Keratinocyte (primary cell): ENCODE measurements at regions not wholly inside any gene's neighbourhood (a gene's known extent, or its start where the extent isn't known, plus 50 kb on each side); places are given as distances from the start of the nearest gene placed in this dataset.

Source experiments
- EZH2 ChIP-seq: IDR thresholded peaks from one replicate; pipeline ENCODE4 v1.6.1; 2012; ENCODE audit warnings: inconsistent platforms, mild to moderate bottlenecking, low read length, moderate library complexity
- TF ChIP-seq, protein P1 (sequence below), 3 experiments: IDR thresholded peaks in 1 of 3; conservative IDR thresholded peaks in 1 of 3; optimal IDR thresholded peaks in 1 of 3; 2 replicates in 2 of 3; 3 replicates in 1 of 3; pipeline versions ENCODE3 to v1.5.1; 2011; ENCODE audit warnings: low read length in 3 of 3, mild to moderate bottlenecking in 3 of 3, moderate library complexity in 2 of 3, control low read depth in 1 of 3, inconsistent platforms in 1 of 3; ENCODE audit not compliant: insufficient read depth in 2 of 3; ENCODE audit errors: extremely low read depth in 1 of 3

DNA sequence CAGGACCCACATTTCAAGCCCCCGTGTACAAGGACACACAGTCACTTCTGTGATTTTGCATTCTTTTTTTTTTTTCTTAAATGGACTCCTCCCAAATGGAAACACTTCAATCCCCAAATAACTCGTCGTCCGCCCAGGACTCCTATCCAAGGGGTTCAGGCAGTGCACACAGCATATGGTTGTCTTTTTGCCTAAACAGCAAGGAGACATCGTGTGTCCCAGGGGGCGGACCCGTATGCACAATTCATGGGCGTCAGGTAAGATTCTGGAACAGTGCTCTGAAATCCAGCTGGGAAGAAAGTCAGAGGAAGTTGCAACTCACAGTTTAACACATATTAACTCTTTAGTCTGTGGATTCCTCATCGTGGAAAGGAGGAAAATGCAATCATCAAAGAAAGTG, 231.3 kb downstream of the SHOX start:
- TF ChIP-seq, protein P1, sequence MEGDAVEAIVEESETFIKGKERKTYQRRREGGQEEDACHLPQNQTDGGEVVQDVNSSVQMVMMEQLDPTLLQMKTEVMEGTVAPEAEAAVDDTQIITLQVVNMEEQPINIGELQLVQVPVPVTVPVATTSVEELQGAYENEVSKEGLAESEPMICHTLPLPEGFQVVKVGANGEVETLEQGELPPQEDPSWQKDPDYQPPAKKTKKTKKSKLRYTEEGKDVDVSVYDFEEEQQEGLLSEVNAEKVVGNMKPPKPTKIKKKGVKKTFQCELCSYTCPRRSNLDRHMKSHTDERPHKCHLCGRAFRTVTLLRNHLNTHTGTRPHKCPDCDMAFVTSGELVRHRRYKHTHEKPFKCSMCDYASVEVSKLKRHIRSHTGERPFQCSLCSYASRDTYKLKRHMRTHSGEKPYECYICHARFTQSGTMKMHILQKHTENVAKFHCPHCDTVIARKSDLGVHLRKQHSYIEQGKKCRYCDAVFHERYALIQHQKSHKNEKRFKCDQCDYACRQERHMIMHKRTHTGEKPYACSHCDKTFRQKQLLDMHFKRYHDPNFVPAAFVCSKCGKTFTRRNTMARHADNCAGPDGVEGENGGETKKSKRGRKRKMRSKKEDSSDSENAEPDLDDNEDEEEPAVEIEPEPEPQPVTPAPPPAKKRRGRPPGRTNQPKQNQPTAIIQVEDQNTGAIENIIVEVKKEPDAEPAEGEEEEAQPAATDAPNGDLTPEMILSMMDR (optimal IDR thresholded peaks at IDR 0.05 in 1 of 3, IDR thresholded peaks at IDR 0.05 in 1 of 3, conservative IDR thresholded peaks at IDR 0.05 in 1 of 3; ENCODE audit: extremely low read depth in 1 of 3, insufficient read depth in 2 of 3, low read length in 3 of 3): no peak
- no peak for TF ChIP-seq EZH2
